CD14-positive monocyte (primary cell): ENCODE measurements at regions not wholly inside any gene's neighbourhood (a gene's known extent, or its start where the extent isn't known, plus 50 kb on each side); places are given as distances from the start of the nearest gene placed in this dataset.

ENCODE experiments used
- DNase-seq, 3 donors: peaks; one replicate each; pipeline ENCODE4 v3.0.0-alpha.2; 2011 to 2022
- H2AFZ ChIP-seq: 2 replicates; pipeline ENCODE4 v1.6.0; 2012; ENCODE audit warnings: mild to moderate bottlenecking, low read depth, low read length, inconsistent platforms; ENCODE audit not compliant: insufficient read depth, poor library complexity, severe bottlenecking
- H3K27ac ChIP-seq, 2 donors: 1 replicate in 1 of 2; 2 replicates in 1 of 2; pipeline ENCODE4 v1.5.1; 2012 to 2013; ENCODE audit warnings: low read length in 2 of 2, control low read depth in 1 of 2, inconsistent platforms in 1 of 2, low read depth in 1 of 2, mild to moderate bottlenecking in 1 of 2
- H3K27me3 ChIP-seq, 2 donors: one replicate each; pipeline versions ENCODE4 v1.6.0 to v1.6.1; 2011 to 2013; ENCODE audit warnings: low read length in 2 of 2; ENCODE audit not compliant: control insufficient read depth in 2 of 2, insufficient read depth in 2 of 2
- H3K36me3 ChIP-seq, 2 donors: replicated peaks in 1 of 2; 1 replicate in 1 of 2; 2 replicates in 1 of 2; pipeline versions ENCODE4 v1.5.1 to v1.6.1; 2012 to 2013; ENCODE audit warnings: low read length in 2 of 2, control low read depth in 1 of 2, inconsistent platforms in 1 of 2, mild to moderate bottlenecking in 1 of 2; ENCODE audit not compliant: insufficient read depth in 2 of 2, control insufficient read depth in 1 of 2
- H3K4me1 ChIP-seq, 2 donors: 1 replicate in 1 of 2; 2 replicates in 1 of 2; pipeline versions ENCODE4 v1.5.1 to v1.6.1; 2012 to 2013; ENCODE audit warnings: low read length in 2 of 2, control low read depth in 1 of 2, inconsistent platforms in 1 of 2, mild to moderate bottlenecking in 1 of 2, moderate library complexity in 1 of 2; ENCODE audit not compliant: insufficient read depth in 2 of 2, control insufficient read depth in 1 of 2
- H3K4me2 ChIP-seq: replicated peaks from 2 replicates; pipeline ENCODE3; 2012; ENCODE audit warnings: low read length, moderate library complexity, mild to moderate bottlenecking; ENCODE audit not compliant: poor library complexity, severe bottlenecking; ENCODE audit errors: extremely low read depth
- H3K4me3 ChIP-seq, 3 experiments: fragments of 200-600 bp in 1 of 3; sonication (generic) in 1 of 3; replicated peaks in 1 of 3; 1 replicate in 2 of 3; 2 replicates in 1 of 3; pipeline ENCODE4 v1.5.1; 2011 to 2013; ENCODE audit warnings: low read length in 3 of 3, mild to moderate bottlenecking in 3 of 3, control low read depth in 2 of 3, low read depth in 2 of 3, inconsistent platforms in 1 of 3, moderate library complexity in 1 of 3
- H3K79me2 ChIP-seq: 2 replicates; pipeline ENCODE4 v1.6.0; 2012; ENCODE audit warnings: mild to moderate bottlenecking, control low read depth, inconsistent platforms, low read length, moderate library complexity; ENCODE audit not compliant: insufficient read depth
- H3K9ac ChIP-seq: 2 replicates; pipeline ENCODE4 v1.6.0; 2017; ENCODE audit warnings: low read length, mild to moderate bottlenecking; ENCODE audit not compliant: insufficient read depth, poor library complexity, severe bottlenecking
- H3K9me3 ChIP-seq, 2 donors: replicated peaks in 1 of 2; 1 replicate in 1 of 2; 2 replicates in 1 of 2; pipeline versions ENCODE4 v1.5.1 to v1.6.1; 2012 to 2013; ENCODE audit warnings: low read length in 2 of 2, control low read depth in 1 of 2; ENCODE audit not compliant: control insufficient read depth in 1 of 2, insufficient read depth in 1 of 2
- H4K20me1 ChIP-seq: 2 replicates; pipeline ENCODE4 v1.6.0; 2012; ENCODE audit warnings: mild to moderate bottlenecking, low read length, control low read depth, moderate library complexity; ENCODE audit not compliant: insufficient read depth
- H3K27ac Mint-ChIP-seq, 7 donors: one replicate each; pipeline ENCODE4 v1.8.0; 2020; ENCODE audit warnings: mild to moderate bottlenecking in 7 of 7, mixed read lengths in 7 of 7, moderate library complexity in 6 of 7, inconsistent platforms in 2 of 7
- H3K27me3 Mint-ChIP-seq, 3 donors: one replicate each; pipeline ENCODE4 v1.8.0; 2021 to 2022; ENCODE audit warnings: low read depth in 3 of 3, mild to moderate bottlenecking in 3 of 3, mixed read lengths in 3 of 3, moderate library complexity in 3 of 3, inconsistent platforms in 1 of 3
- H3K36me3 Mint-ChIP-seq, 2 donors: one replicate each; pipeline ENCODE4 v1.8.0; 2020; ENCODE audit warnings: mixed read lengths in 2 of 2, inconsistent platforms in 1 of 2, mild to moderate bottlenecking in 1 of 2
- H3K4me1 Mint-ChIP-seq: one replicate; pipeline ENCODE4 v1.8.0; 2020; ENCODE audit warnings: mild to moderate bottlenecking, mixed read lengths
- H3K4me3 Mint-ChIP-seq, 2 donors: one replicate each; pipeline ENCODE4 v1.8.0; 2020; ENCODE audit warnings: mild to moderate bottlenecking in 2 of 2, mixed read lengths in 2 of 2, moderate library complexity in 1 of 2
- H3K9me3 Mint-ChIP-seq, 7 donors: one replicate each; pipeline ENCODE4 v1.8.0; 2020 to 2022; ENCODE audit warnings: mixed read lengths in 7 of 7, mild to moderate bottlenecking in 6 of 7, moderate library complexity in 6 of 7, inconsistent platforms in 2 of 7
- CTCF ChIP-seq: fragments of 200-600 bp; IDR thresholded peaks from one replicate; pipeline ENCODE4 v1.8.0; 2022; ENCODE audit warnings: antibody characterized with exemption, mild to moderate bottlenecking
- WGBS: methylation state at CpG from one replicate; pipeline ENCODE4 v1.1.5; 2013; ENCODE audit warnings: missing lambda C conversion rate; ENCODE audit not compliant: insufficient coverage; 5-methylcytosine and 5-hydroxymethylcytosine counted together
- intact Hi-C, 2 donors: fragments of 100-400 bp; cut with micrococcal nuclease; formaldehyde crosslinking; loops; one replicate each; pipeline versions ENCODE4 v1.15.0 to v1.15.1; 2023

GRCh38 chr21:23531444-23531843 lies 2075.8 kb downstream of the MRPL39 start:
- Mint-ChIP-seq H3K27me3 (no peaks in the 10 kb centered on the region), H3K36me3 (no peaks in the 10 kb centered on the region), H3K4me3 (no peak overlapping the region), H3K4me1 (no peaks in the 10 kb centered on the region), H3K27ac (no peak overlapping the region), H3K9me3 (peaks cover 0 to 3% (median 0%) of the 10 kb centered on the region in 7 donors)
- no peaks in the 10 kb centered on the region for H3K36me3 ChIP-seq
- H3K9me3 ChIP-seq: no peaks in the 10 kb centered on the region
- no peak overlapping the region for H3K27ac ChIP-seq
- H3K9ac ChIP-seq: no peak overlapping the region
- DNase-seq: no peak
- no peak overlapping the region for H3K4me2 ChIP-seq
- TF ChIP-seq CTCF: no peak
- H3K27me3 ChIP-seq: no peaks in the 10 kb centered on the region
- intact Hi-C loops: no loop called here
- H3K4me1 ChIP-seq: no peaks in the 10 kb centered on the region
- H3K79me2 ChIP-seq: no peaks in the 10 kb centered on the region
- H2AFZ ChIP-seq: no peak overlapping the region
- H4K20me1 ChIP-seq: no peaks in the 10 kb centered on the region
- no peak overlapping the region for H3K4me3 ChIP-seq

- no peak for TF ChIP-seq CTCF
- Histone ChIP-seq H3K79me2 (no peaks in the 10 kb centered on the region), H3K9me3 (no peaks in the 10 kb centered on the region), H3K27me3 (no peaks in the 10 kb centered on the region), H3K9ac (no peak overlapping the region), H4K20me1 (no peaks in the 10 kb centered on the region), H3K36me3 (no peaks in the 10 kb centered on the region), H3K27ac (no peak overlapping the region), H3K4me1 (no peaks in the 10 kb centered on the region), H2AFZ (no peak overlapping the region), H3K4me2 (no peak overlapping the region), H3K4me3 (no peak overlapping the region)
- no peak for DNase-seq
- Mint-ChIP-seq H3K4me1 (no peaks in the 10 kb centered on the region), H3K27ac (no peak overlapping the region), H3K4me3 (no peak overlapping the region), H3K9me3 (peaks cover 0 to 4% (median 1%) of the 10 kb centered on the region in 7 donors), H3K27me3 (no peaks in the 10 kb centered on the region), H3K36me3 (no peaks in the 10 kb centered on the region)
- 25% methylated on average over 2 of the region's 5 CpGs for WGBS
- intact Hi-C loops: no loop called here
Observed at GRCh38 chr21:23524685-23525084, 2082.6 kb downstream of the MRPL39 start.
